B cell (primary cell): ENCODE measurements at regions not wholly inside any gene's neighbourhood (a gene's known extent, or its start where the extent isn't known, plus 50 kb on each side); places are given as distances from the start of the nearest gene placed in this dataset.

Source experiments
- ATAC-seq: fragments of 200-7000 bp; cut with Tn5 transposase; one replicate; pipeline ENCODE4 v1.10.0; 2021; ENCODE audit warnings: low read depth, mild to moderate bottlenecking, moderate number of reproducible peaks, moderate library complexity
- CTCF ChIA-PET: fragments of 350-600 bp; sonication (Branson Sonifier 250); formaldehyde crosslinking; loops from one replicate; lab custom pipeline; 2021; ENCODE audit warnings: antibody characterized with exemption, inconsistent platforms; lab: Charles Lee
- POLR2A ChIA-PET: fragments of 350-600 bp; sonication (Branson Sonifier 250); formaldehyde crosslinking; loops from one replicate; lab custom pipeline; 2021; ENCODE audit warnings: antibody characterized with exemption; lab: Charles Lee
- DNase-seq: peaks from one replicate; pipeline ENCODE4 v3.0.0; 2013
- H2AFZ ChIP-seq: 2 replicates; pipeline ENCODE4 v1.6.1; 2012; ENCODE audit warnings: mild to moderate bottlenecking, low read depth, low read length; ENCODE audit not compliant: insufficient read depth, poor library complexity, severe bottlenecking
- H3K27ac ChIP-seq, 2 donors: 1 replicate in 1 of 2; 2 replicates in 1 of 2; pipeline ENCODE4 v1.5.1; 2012 to 2013; ENCODE audit warnings: low read length in 2 of 2, mild to moderate bottlenecking in 2 of 2, moderate library complexity in 1 of 2
- H3K27me3 ChIP-seq, 4 experiments: fragments of 200-600 bp in 1 of 4; sonication (generic) in 1 of 4; replicated peaks in 1 of 4; 1 replicate in 2 of 4; 2 replicates in 2 of 4; pipeline versions ENCODE4 v1.6.1 to v1.7.0; 2013 to 2016; ENCODE audit warnings: low read length in 3 of 4, mild to moderate bottlenecking in 2 of 4, mixed read lengths in 1 of 4, moderate library complexity in 1 of 4; ENCODE audit not compliant: insufficient read depth in 4 of 4, control insufficient read depth in 3 of 4; ENCODE audit errors: control extremely low read depth in 1 of 4
- H3K36me3 ChIP-seq, 2 experiments: replicated peaks in 1 of 2; 1 replicate in 1 of 2; 2 replicates in 1 of 2; pipeline versions ENCODE4 v1.6.1 to v1.7.1; 2013; ENCODE audit warnings: low read length in 1 of 2; ENCODE audit not compliant: insufficient read depth in 2 of 2, control insufficient read depth in 1 of 2; ENCODE audit errors: control extremely low read depth in 1 of 2, extremely low read depth in 1 of 2
- H3K4me1 ChIP-seq, 2 donors: fragments of 200-600 bp in 1 of 2; sonication (generic) in 1 of 2; 1 replicate in 1 of 2; 2 replicates in 1 of 2; pipeline versions ENCODE4 v1.5.1 to v1.6.1; 2013 to 2017; ENCODE audit warnings: low read length in 2 of 2; ENCODE audit not compliant: control insufficient read depth in 2 of 2, insufficient read depth in 2 of 2
- H3K4me2 ChIP-seq: replicated peaks from 2 replicates; pipeline ENCODE3; 2012; ENCODE audit warnings: mild to moderate bottlenecking, low read depth, low read length; ENCODE audit not compliant: poor library complexity, severe bottlenecking
- H3K4me3 ChIP-seq, 5 experiments: fragments of 200-600 bp in 1 of 5; sonication (generic) in 1 of 5; 1 replicate in 3 of 5; 2 replicates in 2 of 5; pipeline versions ENCODE4 v1.5.1 to v1.7.0; 2011 to 2016; ENCODE audit warnings: low read length in 4 of 5, mild to moderate bottlenecking in 4 of 5, low read depth in 2 of 5, control low read depth in 1 of 5, moderate library complexity in 1 of 5; ENCODE audit not compliant: insufficient read depth in 1 of 5; ENCODE audit errors: control extremely low read depth in 1 of 5, extremely low read depth in 1 of 5
- H3K79me2 ChIP-seq: fragments of 200-600 bp; sonication (generic); one replicate; pipeline ENCODE4 v1.6.0; 2016; ENCODE audit warnings: low read length; ENCODE audit not compliant: control insufficient read depth, insufficient read depth
- H3K9ac ChIP-seq: fragments of 200-600 bp; sonication (generic); 2 replicates; pipeline ENCODE4 v1.6.1; 2017; ENCODE audit warnings: mild to moderate bottlenecking, low read length, moderate library complexity
- H3K9me3 ChIP-seq, 3 donors: one replicate each; pipeline versions ENCODE4 v1.6.1 to v1.7.1; 2013; ENCODE audit warnings: low read length in 2 of 3; ENCODE audit not compliant: control insufficient read depth in 2 of 3, insufficient read depth in 1 of 3; ENCODE audit errors: control extremely low read depth in 1 of 3
- H4K20me1 ChIP-seq: 2 replicates; pipeline ENCODE4 v1.6.0; 2012; ENCODE audit warnings: mild to moderate bottlenecking, low read length; ENCODE audit not compliant: insufficient read depth, control insufficient read depth, poor library complexity, severe bottlenecking
- H3K27ac Mint-ChIP-seq: one replicate; pipeline ENCODE4 v1.8.0; 2021; ENCODE audit warnings: mixed read lengths
- H3K27me3 Mint-ChIP-seq: one replicate; pipeline ENCODE4 v1.8.0; 2021; ENCODE audit warnings: mixed read lengths
- H3K4me1 Mint-ChIP-seq: one replicate; pipeline ENCODE4 v1.8.0; 2021; ENCODE audit warnings: mixed read lengths
- H3K4me3 Mint-ChIP-seq: one replicate; pipeline ENCODE4 v1.8.0; 2021; ENCODE audit warnings: mixed read lengths
- H3K9me3 Mint-ChIP-seq: one replicate; pipeline ENCODE4 v1.8.0; 2022; ENCODE audit warnings: mixed read lengths; ENCODE audit not compliant: insufficient read depth
- CTCF ChIP-seq: fragments of 200-600 bp; IDR thresholded peaks from one replicate; pipeline ENCODE4 v1.8.0; 2022; ENCODE audit warnings: antibody characterized with exemption, mild to moderate bottlenecking
- EZH2 ChIP-seq: IDR thresholded peaks from 2 replicates; pipeline ENCODE4 v1.6.1; 2012; ENCODE audit warnings: borderline replicate concordance, low read depth, mild to moderate bottlenecking, moderate library complexity, low read length; ENCODE audit not compliant: insufficient read depth, poor library complexity, severe bottlenecking
- WGBS: methylation state at CpG from one replicate; pipeline ENCODE4 v1.1.5; 2013; ENCODE audit warnings: missing lambda C conversion rate; ENCODE audit not compliant: insufficient coverage; 5-methylcytosine and 5-hydroxymethylcytosine counted together
- intact Hi-C: fragments of 100-400 bp; cut with micrococcal nuclease; formaldehyde crosslinking; loops from one replicate; pipeline ENCODE4 v1.10.0; 2022

GRCh38 chr11:106391771-106392420, 314.4 kb downstream of the AASDHPPT start:
- WGBS: no CpG with 5 or more reads among the region's 2 CpGs
- no peaks in the 10 kb centered on the region for H3K27me3 ChIP-seq

More at GRCh38 chr11:106391771-106392420, 314.4 kb downstream of the AASDHPPT start:
- H3K27ac ChIP-seq: no peak overlapping the region
- no peaks in the 10 kb centered on the region for H3K79me2 ChIP-seq
- H3K4me2 ChIP-seq: no peak overlapping the region
- H4K20me1 ChIP-seq: no peaks in the 10 kb centered on the region
- ATAC-seq: no peak
- ChIA-PET CTCF (no interaction called here), POLR2A (no interaction called here)
- Mint-ChIP-seq H3K9me3 (peaks cover 4% of the 10 kb centered on the region), H3K27ac (no peak overlapping the region), H3K4me3 (no peak overlapping the region), H3K27me3 (no peaks in the 10 kb centered on the region), H3K4me1 (no peaks in the 10 kb centered on the region)
- H3K9ac ChIP-seq: no peak overlapping the region
- H3K4me3 ChIP-seq: no peak overlapping the region
- no peaks in the 10 kb centered on the region for H3K4me1 ChIP-seq
- TF ChIP-seq CTCF (no peak), EZH2 (no peak)
- no peak overlapping the region for H2AFZ ChIP-seq
- intact Hi-C loops: no loop called here
- H3K9me3 ChIP-seq: peaks cover 0 to 6% (median 1%) of the 10 kb centered on the region in 3 donors
- no peak for DNase-seq
- H3K36me3 ChIP-seq: no peaks in the 10 kb centered on the region
